RCC 7860 (cell line): ENCODE measurements at regions not wholly inside any gene's neighbourhood (a gene's known extent, or its start where the extent isn't known, plus 50 kb on each side); places are given as distances from the start of the nearest gene placed in this dataset.
"Not testable (repeated sequence)": the region's sequence is repeated elsewhere in the genome, so short reads cannot be mapped to it uniquely, and the experiment has no call there.

Source experiments
- DNase-seq: peaks from one replicate; pipeline ENCODE4 v3.0.0-alpha.2; 2015; ENCODE audit warnings: low spot score
- FAIRE-seq: peaks from 2 replicates; lab custom pipeline; 2012; peaks lifted over from hg19 to GRCh38; lab: Jason Lieb, UNC

GRCh38 chr15:54850101-54850500 is 346.6 kb downstream of the RSL24D1 start:
- DNase-seq (no peak), FAIRE-seq (no peak)

- DNase-seq: no peak
- FAIRE-seq: no peak
Observed at GRCh38 chr15:54843006-54843405, 353.7 kb downstream of the RSL24D1 start.

GRCh38 chr15:54841701-54842305 is 354.9 kb downstream of the RSL24D1 start:
- DNase-seq (no peak), FAIRE-seq (no peak)

GRCh38 chr15:54840621-54841398 is 355.9 kb downstream of the RSL24D1 start:
- no peak for FAIRE-seq

GRCh38 chr15:54839379-54839778 is 357.4 kb downstream of the RSL24D1 start:
- no peak for FAIRE-seq
- DNase-seq: no peak

More at GRCh38 chr15:54840621-54841398, 355.9 kb downstream of the RSL24D1 start:
- DNase-seq: no peak

- DNase-seq (no peak), FAIRE-seq (no peak)
Observed at GRCh38 chr15:54836052-54836795, 360.5 kb downstream of the RSL24D1 start.

- no peak for FAIRE-seq
Observed at GRCh38 chr15:54829821-54830220, 366.9 kb downstream of the RSL24D1 start.

GRCh38 chr15:54820811-54821210 is 375.9 kb downstream of the RSL24D1 start:
- FAIRE-seq: no peak
- DNase-seq: no peak

More at GRCh38 chr15:54829821-54830220, 366.9 kb downstream of the RSL24D1 start:
- DNase-seq: no peak

GRCh38 chr15:54820098-54820497 is 376.6 kb downstream of the RSL24D1 start:
- no peak for FAIRE-seq
- DNase-seq: no peak

GRCh38 chr15:54816401-54816800 is 380.3 kb downstream of the RSL24D1 start:
- no peak for FAIRE-seq
- DNase-seq: no peak

- DNase-seq (no peak), FAIRE-seq (no peak)
Observed at GRCh38 chr15:54815556-54815955, 381.2 kb downstream of the RSL24D1 start.

GRCh38 chr15:54812383-54812782 is 384.4 kb downstream of the RSL24D1 start:
- no peak for FAIRE-seq
- no peak for DNase-seq

- DNase-seq: no peak
- no peak for FAIRE-seq
Observed at GRCh38 chr15:54810496-54810895, 386.2 kb downstream of the RSL24D1 start.

- no peak for DNase-seq
- FAIRE-seq: no peak
Observed at GRCh38 chr15:54810031-54810430, 386.7 kb downstream of the RSL24D1 start.

- FAIRE-seq: no peak
Observed at GRCh38 chr15:54808321-54808720, 388.4 kb downstream of the RSL24D1 start.

GRCh38 chr15:54803987-54804386 is 392.8 kb downstream of the RSL24D1 start:
- DNase-seq (no peak), FAIRE-seq (no peak)

More at GRCh38 chr15:54808321-54808720, 388.4 kb downstream of the RSL24D1 start:
- DNase-seq: no peak

GRCh38 chr15:54803134-54803808 is 393.5 kb downstream of the RSL24D1 start:
- FAIRE-seq (no peak), DNase-seq (peak; percentile 65)

- no peak for DNase-seq
- FAIRE-seq: no peak
Observed at GRCh38 chr15:54792526-54792925, 404.2 kb downstream of the RSL24D1 start.

- no peak for DNase-seq
- FAIRE-seq: no peak
Observed at GRCh38 chr15:54790693-54791092, 406.0 kb downstream of the RSL24D1 start.

GRCh38 chr15:54789376-54789775 is 407.4 kb downstream of the RSL24D1 start:
- FAIRE-seq: no peak
- no peak for DNase-seq

- not testable (repeated sequence) for FAIRE-seq
Observed at GRCh38 chr15:54781220-54781619, 415.5 kb downstream of the RSL24D1 start.

More at GRCh38 chr15:54781220-54781619, 415.5 kb downstream of the RSL24D1 start:
- not testable (repeated sequence) for DNase-seq
